LNCAP (cell line): ENCODE measurements at regions not wholly inside any gene's neighbourhood (a gene's known extent, or its start where the extent isn't known, plus 50 kb on each side); places are given as distances from the start of the nearest gene placed in this dataset.
A peak's percentile ranks its signal among the peaks of the same experiment; 100 is the strongest.

Experiments used
- CTCF ChIP-seq: fragments of 450-650 bp; IDR thresholded peaks from 2 replicates; pipeline ENCODE4 v1.5.1; 2017; ENCODE audit warnings: mild to moderate bottlenecking

- TF ChIP-seq CTCF: no peak
Measured at GRCh38 chr4:18626366-18626765, 604.8 kb upstream of the LCORL start.

- no peak for TF ChIP-seq CTCF
Measured at GRCh38 chr4:18621186-18621585, 599.6 kb upstream of the LCORL start.

GRCh38 chr4:18616720-18617119, 595.2 kb upstream of the LCORL start:
- no peak for TF ChIP-seq CTCF

GRCh38 chr4:18611026-18611425, 589.5 kb upstream of the LCORL start:
- TF ChIP-seq CTCF: no peak

- TF ChIP-seq CTCF: no peak
Measured at GRCh38 chr4:18608908-18609533, 587.5 kb upstream of the LCORL start.

- peak; percentile 76 for TF ChIP-seq CTCF
Measured at GRCh38 chr4:18593297-18594002, 571.9 kb upstream of the LCORL start.

GRCh38 chr4:18582841-18583240, 561.3 kb upstream of the LCORL start:
- no peak for TF ChIP-seq CTCF
